CD4-positive, alpha-beta memory T cell (primary cell): ENCODE measurements at regions not wholly inside any gene's neighbourhood (a gene's known extent, or its start where the extent isn't known, plus 50 kb on each side); places are given as distances from the start of the nearest gene placed in this dataset.

ENCODE experiments used
- CTCF ChIA-PET: fragments of 350-600 bp; sonication (Branson Sonifier 250); formaldehyde crosslinking; loops from one replicate; lab custom pipeline; 2021; ENCODE audit warnings: inconsistent platforms; ENCODE audit not compliant: partially characterized antibody; lab: Charles Lee
- POLR2A ChIA-PET: fragments of 350-600 bp; sonication (Branson Sonifier 250); formaldehyde crosslinking; loops from one replicate; lab custom pipeline; 2021; ENCODE audit not compliant: partially characterized antibody; lab: Charles Lee
- DNase-seq, 5 donors: peaks; one replicate each; pipeline versions ENCODE4 v3.0.0 to v3.0.0-alpha.2; 2020 to 2022; ENCODE audit warnings: mixed read lengths in 1 of 5
- H3K27ac ChIP-seq: one replicate; pipeline ENCODE4 v1.7.0; 2013; ENCODE audit warnings: low read depth, low read length
- H3K27me3 ChIP-seq: 2 replicates; pipeline ENCODE4 v1.7.0; 2013; ENCODE audit warnings: mild to moderate bottlenecking, low read length, moderate library complexity; ENCODE audit not compliant: insufficient read depth
- H3K36me3 ChIP-seq: 2 replicates; pipeline ENCODE4 v1.7.0; 2013; ENCODE audit warnings: mild to moderate bottlenecking, low read length, moderate library complexity; ENCODE audit not compliant: insufficient read depth
- H3K4me1 ChIP-seq: 2 replicates; pipeline ENCODE4 v1.7.0; 2013; ENCODE audit warnings: mild to moderate bottlenecking, low read length, moderate library complexity; ENCODE audit not compliant: insufficient read depth
- H3K4me3 ChIP-seq, 2 donors: one replicate each; pipeline ENCODE4 v1.7.0; 2013; ENCODE audit warnings: low read length in 2 of 2, mild to moderate bottlenecking in 1 of 2
- H3K9me3 ChIP-seq, 2 donors: one replicate each; pipeline ENCODE4 v1.7.0; 2013; ENCODE audit warnings: low read length in 2 of 2, control low read depth in 1 of 2; ENCODE audit not compliant: control insufficient read depth in 1 of 2
- H3K27ac Mint-ChIP-seq, 7 donors: one replicate each; pipeline ENCODE4 v1.8.0; 2020 to 2021; ENCODE audit warnings: mixed read lengths in 7 of 7, mild to moderate bottlenecking in 6 of 7, inconsistent platforms in 3 of 7, moderate library complexity in 3 of 7
- H3K27me3 Mint-ChIP-seq, 2 donors: one replicate each; pipeline ENCODE4 v1.8.0; 2020 to 2021; ENCODE audit warnings: mixed read lengths in 2 of 2
- H3K36me3 Mint-ChIP-seq, 2 donors: one replicate each; pipeline ENCODE4 v1.8.0; 2020 to 2021; ENCODE audit warnings: mixed read lengths in 2 of 2, inconsistent platforms in 1 of 2, mild to moderate bottlenecking in 1 of 2
- H3K4me1 Mint-ChIP-seq, 4 donors: one replicate each; pipeline ENCODE4 v1.8.0; 2020 to 2021; ENCODE audit warnings: mixed read lengths in 4 of 4, mild to moderate bottlenecking in 1 of 4
- H3K4me3 Mint-ChIP-seq, 8 donors: one replicate each; pipeline ENCODE4 v1.8.0; 2020 to 2021; ENCODE audit warnings: mixed read lengths in 8 of 8, mild to moderate bottlenecking in 7 of 8, moderate library complexity in 6 of 8, inconsistent platforms in 3 of 8
- H3K9me3 Mint-ChIP-seq, 8 donors: one replicate each; pipeline ENCODE4 v1.8.0; 2020 to 2021; ENCODE audit warnings: mixed read lengths in 8 of 8, mild to moderate bottlenecking in 5 of 8, inconsistent platforms in 3 of 8, moderate library complexity in 1 of 8
- intact Hi-C: fragments of 100-400 bp; cut with micrococcal nuclease; formaldehyde crosslinking; loops from one replicate; pipeline ENCODE4 v1.15.1; 2023

GRCh38 chr9:80632041-80632440 lies 1057.3 kb downstream of the TLE1 start:
- H3K36me3 Mint-ChIP-seq, result no peaks in the 10 kb centered on the region
- H3K4me1 Mint-ChIP-seq, result no peaks in the 10 kb centered on the region
- Histone ChIP-seq H3K4me3 (no peak overlapping the region), H3K36me3 (no peaks in the 10 kb centered on the region), H3K9me3 (no peaks in the 10 kb centered on the region), H3K27me3 (no peaks in the 10 kb centered on the region), H3K27ac (no peak overlapping the region), H3K4me1 (no peaks in the 10 kb centered on the region)
- no peak overlapping the region for H3K27ac Mint-ChIP-seq
- DNase-seq, result no peak
- intact Hi-C loops, result no loop called here
- H3K27me3 Mint-ChIP-seq, result no peaks in the 10 kb centered on the region
- no peak overlapping the region for H3K4me3 Mint-ChIP-seq
- ChIA-PET CTCF (no interaction called here), POLR2A (no interaction called here)
- H3K9me3 Mint-ChIP-seq, result peaks cover 3 to 24% (median 9%) of the 10 kb centered on the region in 8 donors

- CTCF ChIA-PET, result no interaction called here
- Histone ChIP-seq H3K4me1 (no peaks in the 10 kb centered on the region), H3K4me3 (no peak overlapping the region), H3K36me3 (no peaks in the 10 kb centered on the region), H3K9me3 (no peaks in the 10 kb centered on the region), H3K27ac (no peak overlapping the region), H3K27me3 (no peaks in the 10 kb centered on the region)
- Mint-ChIP-seq H3K36me3 (no peaks in the 10 kb centered on the region), H3K4me3 (no peak overlapping the region), H3K9me3 (peaks cover 0 to 19% (median 5%) of the 10 kb centered on the region in 8 donors), H3K27ac (no peak overlapping the region), H3K27me3 (no peaks in the 10 kb centered on the region), H3K4me1 (no peaks in the 10 kb centered on the region)
- no peak for DNase-seq
- intact Hi-C loops, result no loop called here
- POLR2A ChIA-PET, result no interaction called here
These were observed 1050.7 kb downstream of the TLE4 start for GRCh38 chr9:80622508-80622907.

GRCh38 chr9:80619356-80619755 lies 1047.6 kb downstream of the TLE4 start:
- H3K4me1 Mint-ChIP-seq, result no peaks in the 10 kb centered on the region
- CTCF ChIA-PET, result no interaction called here

GRCh38 chr9:80615964-80616363 lies 1044.2 kb downstream of the TLE4 start:
- H3K27me3 Mint-ChIP-seq, result no peaks in the 10 kb centered on the region
- Histone ChIP-seq H3K4me3 (no peak overlapping the region), H3K27me3 (no peaks in the 10 kb centered on the region), H3K27ac (no peak overlapping the region), H3K9me3 (no peaks in the 10 kb centered on the region), H3K4me1 (no peaks in the 10 kb centered on the region), H3K36me3 (no peaks in the 10 kb centered on the region)
- no peaks in the 10 kb centered on the region for H3K36me3 Mint-ChIP-seq
- H3K4me3 Mint-ChIP-seq, result no peak overlapping the region
- H3K27ac Mint-ChIP-seq, result no peak overlapping the region
- H3K4me1 Mint-ChIP-seq, result no peaks in the 10 kb centered on the region
- intact Hi-C loops, result no loop called here
- POLR2A ChIA-PET, result no interaction called here
- no peak for DNase-seq
- H3K9me3 Mint-ChIP-seq, result peaks cover 0 to 19% (median 7%) of the 10 kb centered on the region in 8 donors
- CTCF ChIA-PET, result no interaction called here

More at GRCh38 chr9:80619356-80619755, 1047.6 kb downstream of the TLE4 start:
- Mint-ChIP-seq H3K27me3 (no peaks in the 10 kb centered on the region), H3K9me3 (peaks cover 0 to 23% (median 9%) of the 10 kb centered on the region in 8 donors), H3K4me3 (no peak overlapping the region), H3K27ac (no peak overlapping the region), H3K36me3 (no peaks in the 10 kb centered on the region)
- no peak for DNase-seq
- POLR2A ChIA-PET, result no interaction called here
- Histone ChIP-seq H3K9me3 (no peaks in the 10 kb centered on the region), H3K36me3 (no peaks in the 10 kb centered on the region), H3K4me1 (no peaks in the 10 kb centered on the region), H3K4me3 (no peak overlapping the region), H3K27ac (no peak overlapping the region), H3K27me3 (no peaks in the 10 kb centered on the region)
- intact Hi-C loops, result no loop called here

GRCh38 chr9:80605793-80606192 lies 1034.0 kb downstream of the TLE4 start:
- ChIA-PET POLR2A (no interaction called here), CTCF (no interaction called here)
- Histone ChIP-seq H3K4me1 (no peaks in the 10 kb centered on the region), H3K36me3 (no peaks in the 10 kb centered on the region), H3K27ac (no peak overlapping the region), H3K4me3 (no peak overlapping the region), H3K9me3 (peaks cover 0 to 3% of the 10 kb centered on the region in 2 donors), H3K27me3 (no peaks in the 10 kb centered on the region)
- H3K4me1 Mint-ChIP-seq, result no peaks in the 10 kb centered on the region
- no peaks in the 10 kb centered on the region for H3K27me3 Mint-ChIP-seq
- H3K36me3 Mint-ChIP-seq, result no peaks in the 10 kb centered on the region
- no peak for DNase-seq
- intact Hi-C loops, result no loop called here
- H3K27ac Mint-ChIP-seq, result no peak overlapping the region
- no peak overlapping the region for H3K4me3 Mint-ChIP-seq
- peaks cover 0 to 11% (median 0%) of the 10 kb centered on the region in 8 donors for H3K9me3 Mint-ChIP-seq

GRCh38 chr9:80605129-80605528 lies 1033.4 kb downstream of the TLE4 start:
- Histone ChIP-seq H3K36me3 (no peaks in the 10 kb centered on the region), H3K27ac (no peak overlapping the region), H3K4me3 (no peak overlapping the region), H3K27me3 (no peaks in the 10 kb centered on the region), H3K4me1 (no peaks in the 10 kb centered on the region), H3K9me3 (peaks cover 0 to 3% of the 10 kb centered on the region in 2 donors)
- Mint-ChIP-seq H3K27ac (no peak overlapping the region), H3K36me3 (no peaks in the 10 kb centered on the region), H3K4me1 (no peaks in the 10 kb centered on the region), H3K9me3 (peaks cover 0 to 11% (median under 1%) of the 10 kb centered on the region in 8 donors), H3K4me3 (no peak overlapping the region), H3K27me3 (no peaks in the 10 kb centered on the region)
- ChIA-PET CTCF (no interaction called here), POLR2A (no interaction called here)
- intact Hi-C loops, result no loop called here
- no peak for DNase-seq

GRCh38 chr9:80602291-80602690 lies 1030.5 kb downstream of the TLE4 start:
- no peak for DNase-seq
- peaks cover 0 to 9% (median 2%) of the 10 kb centered on the region in 8 donors for H3K9me3 Mint-ChIP-seq
- ChIA-PET CTCF (no interaction called here), POLR2A (no interaction called here)
- intact Hi-C loops, result no loop called here
- H3K9me3 ChIP-seq, result peaks cover 0 to 3% of the 10 kb centered on the region in 2 donors
- H3K27me3 Mint-ChIP-seq, result no peaks in the 10 kb centered on the region
- no peaks in the 10 kb centered on the region for H3K4me1 Mint-ChIP-seq
- no peaks in the 10 kb centered on the region for H3K36me3 Mint-ChIP-seq
- no peaks in the 10 kb centered on the region for H3K4me1 ChIP-seq
- H3K4me3 ChIP-seq, result no peak overlapping the region
- H3K27ac Mint-ChIP-seq, result no peak overlapping the region
- H3K36me3 ChIP-seq, result no peaks in the 10 kb centered on the region
- H3K4me3 Mint-ChIP-seq, result no peak overlapping the region
- no peak overlapping the region for H3K27ac ChIP-seq
- H3K27me3 ChIP-seq, result no peaks in the 10 kb centered on the region

GRCh38 chr9:80596579-80596978 lies 1024.8 kb downstream of the TLE4 start:
- H3K27me3 ChIP-seq, result no peaks in the 10 kb centered on the region
- H3K27ac ChIP-seq, result no peak overlapping the region
- H3K4me3 Mint-ChIP-seq, result no peak overlapping the region
- CTCF ChIA-PET, result no interaction called here
- no peaks in the 10 kb centered on the region for H3K27me3 Mint-ChIP-seq
- intact Hi-C loops, result no loop called here
- DNase-seq, result no peak
- peaks cover 0 to 15% (median 5%) of the 10 kb centered on the region in 8 donors for H3K9me3 Mint-ChIP-seq
- no peaks in the 10 kb centered on the region for H3K4me1 Mint-ChIP-seq
- no peaks in the 10 kb centered on the region for H3K9me3 ChIP-seq
- H3K4me3 ChIP-seq, result no peak overlapping the region
- H3K36me3 Mint-ChIP-seq, result no peaks in the 10 kb centered on the region
- H3K27ac Mint-ChIP-seq, result no peak overlapping the region
- no peaks in the 10 kb centered on the region for H3K4me1 ChIP-seq
- no peaks in the 10 kb centered on the region for H3K36me3 ChIP-seq
- POLR2A ChIA-PET, result no interaction called here
